IMR-90 (cell line): ENCODE measurements at regions not wholly inside any gene's neighbourhood (a gene's known extent, or its start where the extent isn't known, plus 50 kb on each side); places are given as distances from the start of the nearest gene placed in this dataset.

Experiments
- ATAC-seq: fragments of 200-7000 bp; cut with Tn5 transposase; 2 replicates; pipeline ENCODE4 v1.9.1; 2020; ENCODE audit warnings: low read depth, mild to moderate bottlenecking, moderate library complexity
- BruUV-seq: library from RNA; stranded (reverse); fragments of 400-500 nt; replicated peaks from 2 replicates; lab custom pipeline; 2021; lab: Mats Ljungman, UMichigan
- CTCF ChIA-PET: fragments of 300-600 bp; formaldehyde crosslinking; extraction: SDS; loops from one replicate; lab custom pipeline; 2021; ENCODE audit warnings: antibody characterized with exemption; lab: Yijun Ruan, JAX
- POLR2A ChIA-PET: fragments of 300-600 bp; sonication (Branson Sonifier 250); formaldehyde crosslinking; loops from one replicate; lab custom pipeline; 2022; ENCODE audit warnings: antibody characterized with exemption; ENCODE audit not compliant: unreplicated experiment; lab: Charles Lee
- DNase-seq: peaks from one replicate; pipeline ENCODE4 v3.0.0; 2013
- H2AFZ ChIP-seq: replicated peaks from 2 replicates; pipeline ENCODE3; 2013; ENCODE audit warnings: low read length, mild to moderate bottlenecking; ENCODE audit not compliant: poor library complexity
- H2AK5ac ChIP-seq: 2 replicates; pipeline ENCODE4 v1.6.1; 2013; ENCODE audit warnings: low read depth, low read length, inconsistent platforms
- H2AK9ac ChIP-seq: replicated peaks from 2 replicates; pipeline ENCODE3; 2013; ENCODE audit warnings: mild to moderate bottlenecking, low read depth, low read length, moderate library complexity; ENCODE audit not compliant: poor library complexity
- H2BK120ac ChIP-seq: 2 replicates; pipeline ENCODE4 v1.6.1; 2013; ENCODE audit warnings: low read depth, low read length, inconsistent platforms
- H2BK15ac ChIP-seq: 3 replicates; pipeline ENCODE4 v1.6.1; 2013; ENCODE audit warnings: low read depth, low read length, inconsistent platforms
- H2BK20ac ChIP-seq: 2 replicates; pipeline ENCODE4 v1.6.1; 2013; ENCODE audit warnings: low read depth, mild to moderate bottlenecking, inconsistent platforms, low read length, moderate library complexity
- H2BK5ac ChIP-seq: 2 replicates; pipeline ENCODE4 v1.6.1; 2013; ENCODE audit warnings: mild to moderate bottlenecking, low read depth, low read length, inconsistent platforms; ENCODE audit not compliant: poor library complexity, severe bottlenecking
- H3K14ac ChIP-seq: replicated peaks from 2 replicates; pipeline ENCODE4 v1.6.1; 2013; ENCODE audit warnings: low read depth, low read length, inconsistent platforms
- H3K18ac ChIP-seq: 2 replicates; pipeline ENCODE4 v1.6.1; 2013; ENCODE audit warnings: low read depth, low read length, control low read depth
- H3K23ac ChIP-seq: 2 replicates; pipeline ENCODE4 v1.6.1; 2013; ENCODE audit warnings: low read depth, low read length, inconsistent platforms
- H3K27ac ChIP-seq: 2 replicates; pipeline ENCODE4 v1.5.1; 2013; ENCODE audit warnings: mild to moderate bottlenecking, control low read depth, low read length; ENCODE audit not compliant: insufficient read depth
- H3K27me3 ChIP-seq: 2 replicates; pipeline ENCODE4 v1.6.1; 2013; ENCODE audit warnings: low read length; ENCODE audit not compliant: control insufficient read depth, insufficient read depth
- H3K36me3 ChIP-seq: 2 replicates; pipeline ENCODE4 v1.6.1; 2013; ENCODE audit warnings: low read length, mixed read lengths; ENCODE audit not compliant: control insufficient read depth, insufficient read depth
- H3K4ac ChIP-seq: 2 replicates; pipeline ENCODE4 v1.6.1; 2013; ENCODE audit warnings: low read depth, low read length, inconsistent platforms
- H3K4me1 ChIP-seq: 2 replicates; pipeline ENCODE4 v1.6.1; 2013; ENCODE audit warnings: low read length, mixed read lengths; ENCODE audit not compliant: control insufficient read depth, insufficient read depth
- H3K4me2 ChIP-seq: 2 replicates; pipeline ENCODE4 v1.6.1; 2013; ENCODE audit warnings: low read depth, mild to moderate bottlenecking, control low read depth, low read length, moderate library complexity
- H3K4me3 ChIP-seq: 2 replicates; pipeline ENCODE4 v1.5.1; 2013; ENCODE audit warnings: low read depth, mild to moderate bottlenecking, control low read depth, low read length, moderate library complexity; ENCODE audit not compliant: insufficient read depth
- H3K56ac ChIP-seq: 2 replicates; pipeline ENCODE4 v1.6.1; 2013; ENCODE audit warnings: low read length, inconsistent platforms; ENCODE audit not compliant: insufficient read depth; ENCODE audit errors: extremely low read depth
- H3K79me1 ChIP-seq, 2 experiments: 2 replicates each; pipeline ENCODE4 v1.6.1; 2013; ENCODE audit warnings: low read length in 2 of 2, inconsistent platforms in 1 of 2, low read depth in 1 of 2
- H3K9ac ChIP-seq: 2 replicates; pipeline ENCODE4 v1.6.1; 2013; ENCODE audit warnings: low read depth, low read length, control low read depth
- H3K9me1 ChIP-seq: 2 replicates; pipeline ENCODE4 v1.6.1; 2013; ENCODE audit warnings: low read length, inconsistent platforms; ENCODE audit not compliant: insufficient read depth
- H3K9me3 ChIP-seq: 2 replicates; pipeline ENCODE4 v1.6.1; 2013; ENCODE audit warnings: low read length; ENCODE audit not compliant: control insufficient read depth, insufficient read depth
- H4K20me1 ChIP-seq: 2 replicates; pipeline ENCODE4 v1.6.1; 2013; ENCODE audit warnings: low read length, inconsistent platforms; ENCODE audit not compliant: insufficient read depth
- H4K5ac ChIP-seq: 2 replicates; pipeline ENCODE4 v1.6.1; 2013; ENCODE audit warnings: mild to moderate bottlenecking, low read depth, low read length, control low read depth
- H4K8ac ChIP-seq, 2 experiments: 2 replicates each; pipeline ENCODE4 v1.6.1; 2013; ENCODE audit warnings: low read depth in 2 of 2, low read length in 2 of 2, control low read depth in 1 of 2, inconsistent platforms in 1 of 2
- H4K91ac ChIP-seq: 2 replicates; pipeline ENCODE4 v1.6.1; 2013; ENCODE audit warnings: low read depth, low read length, inconsistent platforms; ENCODE audit not compliant: insufficient read depth
- BHLHE40 ChIP-seq: fragments of 150-350 bp; IDR thresholded peaks from 2 replicates; pipeline ENCODE4 v1.6.1; 2016; ENCODE audit warnings: mild to moderate bottlenecking, low read depth, low read length
- CEBPB ChIP-seq: IDR thresholded peaks from 2 replicates; pipeline ENCODE4 v1.6.1; 2012; ENCODE audit warnings: low read depth, low read length, improper control_type of control experiment
- CHD1 ChIP-seq: IDR thresholded peaks from 2 replicates; pipeline ENCODE4 v1.6.1; 2012; ENCODE audit warnings: low read depth, low read length, improper control_type of control experiment
- FOS ChIP-seq: fragments of 150-350 bp; IDR thresholded peaks from 2 replicates; pipeline ENCODE4 v1.6.1; 2016; ENCODE audit warnings: low read depth, low read length
- MAFK ChIP-seq: IDR thresholded peaks from 2 replicates; pipeline ENCODE4 v1.6.1; 2012; ENCODE audit warnings: low read depth, low read length, improper control_type of control experiment
- MAZ ChIP-seq: IDR thresholded peaks from 2 replicates; pipeline ENCODE4 v1.6.1; 2012; ENCODE audit warnings: low read depth, mild to moderate bottlenecking, low read length, improper control_type of control experiment, moderate library complexity, borderline replicate concordance
- MXI1 ChIP-seq: IDR thresholded peaks from 2 replicates; pipeline ENCODE4 v1.6.1; 2012; ENCODE audit warnings: low read depth, mild to moderate bottlenecking, low read length, moderate library complexity, borderline replicate concordance
- NFE2L2 ChIP-seq: fragments of 150-350 bp; IDR thresholded peaks from 2 replicates; pipeline ENCODE4 v1.6.1; 2016; ENCODE audit warnings: low read depth, mild to moderate bottlenecking, low read length
- POLR2A ChIP-seq: IDR thresholded peaks from 2 replicates; pipeline ENCODE4 v1.6.1; 2012; ENCODE audit warnings: mild to moderate bottlenecking, low read depth, low read length
- RAD21 ChIP-seq: IDR thresholded peaks from 2 replicates; pipeline ENCODE4 v1.6.1; 2012; ENCODE audit warnings: low read length, improper control_type of control experiment
- RCOR1 ChIP-seq: IDR thresholded peaks from 2 replicates; pipeline ENCODE4 v1.6.1; 2012; ENCODE audit warnings: mild to moderate bottlenecking, low read length, improper control_type of control experiment; ENCODE audit not compliant: insufficient replicate concordance
- RFX5 ChIP-seq: IDR thresholded peaks from 2 replicates; pipeline ENCODE4 v1.8.0; 2012; ENCODE audit warnings: low read depth, mild to moderate bottlenecking, low read length, moderate library complexity
- SMC3 ChIP-seq: fragments of 150-350 bp; IDR thresholded peaks from 2 replicates; pipeline ENCODE4 v1.6.1; 2016; ENCODE audit warnings: low read depth, mild to moderate bottlenecking, antibody characterized with exemption, low read length, moderate library complexity
- WGBS, 2 experiments: methylation state at CpG; one replicate each; pipeline versions ENCODE4 v1.1.5 to v1.1.7; 2013; ENCODE audit warnings: missing lambda C conversion rate in 2 of 2; ENCODE audit not compliant: insufficient read length in 1 of 2; ENCODE audit errors: extremely low coverage in 2 of 2; 5-methylcytosine and 5-hydroxymethylcytosine counted together
- dilution Hi-C: fragments of 300-500 bp; cut with HindIII; formaldehyde crosslinking; loops from one replicate; pipeline ENCODE4 v1.14.3; 2018; ENCODE audit warnings: low sequenced_read_pairs; ENCODE audit not compliant: unreplicated experiment
- in situ Hi-C: fragments of 300-500 bp; cut with MboI; formaldehyde crosslinking; loops from 3 replicates; pipeline ENCODE4 v1.14.3; 2019; ENCODE audit warnings: low sequenced_read_pairs, inconsistent platforms, mixed read lengths
- intact Hi-C: fragments of 100-400 bp; cut with micrococcal nuclease; formaldehyde crosslinking; loops from 2 replicates; pipeline ENCODE4 v1.10.0; 2022
- TF ChIP-seq, protein P1 (sequence below): fragments of 150-350 bp; IDR thresholded peaks from 2 replicates; pipeline ENCODE4 v1.6.1; 2016; ENCODE audit warnings: low read depth, mild to moderate bottlenecking, low read length, moderate library complexity, borderline replicate concordance
- TF ChIP-seq, protein P2 (sequence below): fragments of 150-350 bp; IDR thresholded peaks from 2 replicates; pipeline ENCODE4 v1.6.1; 2017; ENCODE audit warnings: mild to moderate bottlenecking, antibody characterized with exemption, low read length, low read depth
- TF ChIP-seq, protein P3 (sequence below): conservative IDR thresholded peaks from 2 replicates; pipeline ENCODE4 v1.5.1; 2012; ENCODE audit warnings: mild to moderate bottlenecking, low read depth, low read length, improper control_type of control experiment

DNA sequence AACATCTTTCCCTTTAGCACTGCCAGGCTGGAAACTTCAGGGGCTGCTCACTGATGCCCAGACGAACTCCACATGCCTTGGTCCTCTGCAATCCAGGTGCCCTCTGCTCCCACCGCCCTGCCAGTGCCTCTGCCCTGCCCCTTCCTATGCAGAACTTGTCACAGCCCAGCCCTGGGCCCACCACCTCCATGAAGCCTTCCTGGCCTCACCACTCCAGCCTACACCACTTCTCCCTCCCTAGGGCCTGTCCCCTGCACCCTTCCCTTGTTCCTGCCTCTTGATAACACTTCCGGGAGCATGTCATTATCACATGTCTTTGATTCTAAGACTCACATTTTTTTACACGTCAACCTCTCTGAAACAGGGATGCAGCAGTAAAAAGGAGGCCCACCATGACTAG lies 627.2 kb downstream of the UQCRFS1 start:
- no peak overlapping the region for H4K91ac ChIP-seq
- no peak overlapping the region for H2BK15ac ChIP-seq
- BruUV-seq, result no TSS peak
- no peak overlapping the region for H3K23ac ChIP-seq
- no peak overlapping the region for H2BK5ac ChIP-seq
- no peak overlapping the region for H4K5ac ChIP-seq
- dilution Hi-C loops, result no loop called here
- intact Hi-C loops, result no loop called here
- no peak overlapping the region for H2AFZ ChIP-seq
- no peak overlapping the region for H3K14ac ChIP-seq
- ChIA-PET POLR2A (no interaction called here), CTCF (no interaction called here)
- in situ Hi-C loops, result no loop called here
- TF ChIP-seq CHD1 (no peak), RCOR1 (no peak), BHLHE40 (no peak), SMC3 (no peak), NFE2L2 (no peak), CEBPB (no peak), MAZ (no peak), MAFK (no peak), POLR2A (no peak), RAD21 (no peak), RFX5 (no peak), FOS (no peak), MXI1 (no peak)
- TF ChIP-seq, protein P1, sequence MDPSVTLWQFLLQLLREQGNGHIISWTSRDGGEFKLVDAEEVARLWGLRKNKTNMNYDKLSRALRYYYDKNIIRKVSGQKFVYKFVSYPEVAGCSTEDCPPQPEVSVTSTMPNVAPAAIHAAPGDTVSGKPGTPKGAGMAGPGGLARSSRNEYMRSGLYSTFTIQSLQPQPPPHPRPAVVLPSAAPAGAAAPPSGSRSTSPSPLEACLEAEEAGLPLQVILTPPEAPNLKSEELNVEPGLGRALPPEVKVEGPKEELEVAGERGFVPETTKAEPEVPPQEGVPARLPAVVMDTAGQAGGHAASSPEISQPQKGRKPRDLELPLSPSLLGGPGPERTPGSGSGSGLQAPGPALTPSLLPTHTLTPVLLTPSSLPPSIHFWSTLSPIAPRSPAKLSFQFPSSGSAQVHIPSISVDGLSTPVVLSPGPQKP, result no peak
- TF ChIP-seq, protein P2, sequence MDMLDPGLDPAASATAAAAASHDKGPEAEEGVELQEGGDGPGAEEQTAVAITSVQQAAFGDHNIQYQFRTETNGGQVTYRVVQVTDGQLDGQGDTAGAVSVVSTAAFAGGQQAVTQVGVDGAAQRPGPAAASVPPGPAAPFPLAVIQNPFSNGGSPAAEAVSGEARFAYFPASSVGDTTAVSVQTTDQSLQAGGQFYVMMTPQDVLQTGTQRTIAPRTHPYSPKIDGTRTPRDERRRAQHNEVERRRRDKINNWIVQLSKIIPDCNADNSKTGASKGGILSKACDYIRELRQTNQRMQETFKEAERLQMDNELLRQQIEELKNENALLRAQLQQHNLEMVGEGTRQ, result no peak
- TF ChIP-seq, protein P3, sequence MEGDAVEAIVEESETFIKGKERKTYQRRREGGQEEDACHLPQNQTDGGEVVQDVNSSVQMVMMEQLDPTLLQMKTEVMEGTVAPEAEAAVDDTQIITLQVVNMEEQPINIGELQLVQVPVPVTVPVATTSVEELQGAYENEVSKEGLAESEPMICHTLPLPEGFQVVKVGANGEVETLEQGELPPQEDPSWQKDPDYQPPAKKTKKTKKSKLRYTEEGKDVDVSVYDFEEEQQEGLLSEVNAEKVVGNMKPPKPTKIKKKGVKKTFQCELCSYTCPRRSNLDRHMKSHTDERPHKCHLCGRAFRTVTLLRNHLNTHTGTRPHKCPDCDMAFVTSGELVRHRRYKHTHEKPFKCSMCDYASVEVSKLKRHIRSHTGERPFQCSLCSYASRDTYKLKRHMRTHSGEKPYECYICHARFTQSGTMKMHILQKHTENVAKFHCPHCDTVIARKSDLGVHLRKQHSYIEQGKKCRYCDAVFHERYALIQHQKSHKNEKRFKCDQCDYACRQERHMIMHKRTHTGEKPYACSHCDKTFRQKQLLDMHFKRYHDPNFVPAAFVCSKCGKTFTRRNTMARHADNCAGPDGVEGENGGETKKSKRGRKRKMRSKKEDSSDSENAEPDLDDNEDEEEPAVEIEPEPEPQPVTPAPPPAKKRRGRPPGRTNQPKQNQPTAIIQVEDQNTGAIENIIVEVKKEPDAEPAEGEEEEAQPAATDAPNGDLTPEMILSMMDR, result no peak
- no peak overlapping the region for H2BK20ac ChIP-seq
- H3K27me3 ChIP-seq, result no peaks in the 10 kb centered on the region
- peaks cover 54% of the 10 kb centered on the region for H3K9me3 ChIP-seq
- no peak overlapping the region for H3K18ac ChIP-seq
- H3K9me1 ChIP-seq, result no peaks in the 10 kb centered on the region
- no peak overlapping the region for H3K4me3 ChIP-seq
- H4K20me1 ChIP-seq, result no peaks in the 10 kb centered on the region
- no peak overlapping the region for H3K56ac ChIP-seq
- no peak overlapping the region for H4K8ac ChIP-seq
- H3K79me1 ChIP-seq, result no peaks in the 10 kb centered on the region
- H3K27ac ChIP-seq, result no peak overlapping the region
- H2BK120ac ChIP-seq, result no peak overlapping the region
- H3K4me1 ChIP-seq, result no peaks in the 10 kb centered on the region
- H3K4ac ChIP-seq, result no peak overlapping the region
- WGBS, 2 experiments, result 11% methylated on average over 1 of the region's 4 CpGs; no CpG with 5 or more reads in 1 of the 2 experiments
- H2AK5ac ChIP-seq, result no peak overlapping the region
- no peak for DNase-seq
- ATAC-seq, result no peak
- H3K36me3 ChIP-seq, result no peaks in the 10 kb centered on the region
- H3K9ac ChIP-seq, result no peak overlapping the region
- no peak overlapping the region for H3K4me2 ChIP-seq
- no peak overlapping the region for H2AK9ac ChIP-seq
